Midbrain (tissue), 1 donor: ENCODE measurements at regions not wholly inside any gene's neighbourhood (a gene's known extent, or its start where the extent isn't known, plus 50 kb on each side); places are given as distances from the start of the nearest gene placed in this dataset.

Source experiments
- DNase-seq: peaks from one replicate; lab custom pipeline; 2025; lab: John Stamatoyannopoulos, UW

DNA sequence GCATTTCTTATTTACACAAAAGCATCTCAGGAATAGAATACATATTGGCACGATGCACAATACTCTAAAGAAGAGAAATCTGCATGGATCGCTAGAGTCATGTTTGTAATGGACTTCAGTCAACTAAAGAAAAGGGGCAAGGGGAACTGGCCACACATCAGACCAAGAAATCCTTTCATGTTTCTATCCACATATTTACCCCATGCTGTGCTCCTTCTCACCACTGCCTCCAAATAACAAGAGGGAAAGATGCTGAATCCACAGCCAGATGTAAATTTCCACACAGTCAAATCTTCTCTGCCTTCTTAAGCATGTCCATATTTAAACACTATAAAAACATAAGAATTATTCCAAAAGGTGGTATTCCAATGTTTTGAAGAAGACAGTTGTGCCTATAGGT is 67.6 kb downstream of the COX18 start:
- DNase-seq: no peak

DNA sequence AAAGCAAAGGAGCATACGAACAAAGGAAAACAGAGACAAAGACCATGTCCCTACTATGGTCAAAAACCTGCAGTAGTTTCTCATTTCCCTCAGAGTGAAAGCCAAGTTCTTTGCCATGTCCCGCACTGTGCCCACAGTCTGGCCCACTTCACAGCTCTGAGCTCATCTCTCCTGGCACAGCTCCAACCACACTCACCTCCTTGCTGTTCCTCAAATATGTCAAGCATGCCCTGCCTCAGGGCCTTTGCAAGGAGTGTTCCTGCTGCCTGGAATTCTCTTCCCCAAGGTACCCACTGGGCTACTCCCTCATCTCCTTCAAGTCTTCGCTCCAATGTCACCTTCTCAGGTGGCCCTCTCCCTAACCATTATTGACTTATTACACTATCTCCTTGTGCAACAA is 72.1 kb downstream of the COX18 start:
- no peak for DNase-seq

DNA sequence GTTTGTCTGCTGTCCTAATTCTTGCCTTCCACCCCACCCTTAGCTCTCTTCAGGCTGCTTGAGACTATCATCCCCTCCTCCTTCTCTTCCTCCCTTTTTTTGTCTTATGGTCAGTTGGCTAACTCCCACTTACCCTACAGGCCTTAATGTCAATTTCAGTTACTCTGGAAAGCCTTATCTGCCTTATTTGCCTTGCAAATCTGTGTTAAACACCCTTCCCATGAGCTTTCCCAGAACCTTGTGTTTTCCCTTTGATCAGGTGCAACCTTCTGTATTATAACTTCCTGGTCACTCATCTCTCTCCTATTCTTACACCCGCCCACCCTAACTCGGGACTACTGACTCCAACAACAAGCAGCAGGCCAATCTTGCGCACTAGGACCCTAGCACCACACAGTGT is 74.8 kb downstream of the COX18 start:
- no peak for DNase-seq

DNA sequence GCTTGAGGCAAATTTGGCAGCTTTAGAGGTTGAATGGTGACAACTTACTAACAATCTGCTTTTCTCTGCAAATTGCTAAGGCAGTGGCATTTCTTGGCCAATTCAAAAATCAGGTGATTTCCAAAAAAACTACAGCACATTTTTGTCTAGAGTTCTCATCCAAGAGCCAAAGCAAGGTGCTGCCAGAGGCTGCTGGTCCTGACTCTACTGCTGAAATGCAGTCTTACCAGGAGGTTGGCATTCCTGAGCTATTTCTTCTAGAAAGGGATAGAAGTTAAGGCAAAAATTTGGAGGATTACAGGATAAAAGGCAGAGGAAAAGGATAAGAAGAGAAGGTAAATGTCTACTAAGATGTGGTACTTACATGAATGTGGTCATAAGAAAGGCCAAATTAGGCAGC is 75.6 kb downstream of the COX18 start:
- DNase-seq: no peak

DNA sequence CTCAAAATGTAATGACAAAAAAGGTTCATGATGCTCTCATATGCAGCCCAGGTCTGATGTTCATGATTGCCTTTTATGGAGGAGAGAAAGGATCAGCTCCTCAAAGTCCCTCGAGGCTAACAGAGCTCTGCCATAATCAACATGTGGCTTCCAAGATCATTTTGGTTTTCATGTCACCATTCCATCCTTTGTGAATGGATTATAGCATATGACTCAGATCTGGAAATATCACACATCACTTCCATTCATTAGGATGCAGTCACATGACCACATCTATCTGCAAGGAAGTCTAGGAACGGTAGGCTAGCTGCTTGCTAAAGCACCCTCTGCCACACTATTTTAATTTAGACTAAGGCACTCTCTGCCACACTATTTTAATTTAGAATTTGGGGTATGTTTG is 77.6 kb downstream of the COX18 start:
- DNase-seq: no peak

DNA sequence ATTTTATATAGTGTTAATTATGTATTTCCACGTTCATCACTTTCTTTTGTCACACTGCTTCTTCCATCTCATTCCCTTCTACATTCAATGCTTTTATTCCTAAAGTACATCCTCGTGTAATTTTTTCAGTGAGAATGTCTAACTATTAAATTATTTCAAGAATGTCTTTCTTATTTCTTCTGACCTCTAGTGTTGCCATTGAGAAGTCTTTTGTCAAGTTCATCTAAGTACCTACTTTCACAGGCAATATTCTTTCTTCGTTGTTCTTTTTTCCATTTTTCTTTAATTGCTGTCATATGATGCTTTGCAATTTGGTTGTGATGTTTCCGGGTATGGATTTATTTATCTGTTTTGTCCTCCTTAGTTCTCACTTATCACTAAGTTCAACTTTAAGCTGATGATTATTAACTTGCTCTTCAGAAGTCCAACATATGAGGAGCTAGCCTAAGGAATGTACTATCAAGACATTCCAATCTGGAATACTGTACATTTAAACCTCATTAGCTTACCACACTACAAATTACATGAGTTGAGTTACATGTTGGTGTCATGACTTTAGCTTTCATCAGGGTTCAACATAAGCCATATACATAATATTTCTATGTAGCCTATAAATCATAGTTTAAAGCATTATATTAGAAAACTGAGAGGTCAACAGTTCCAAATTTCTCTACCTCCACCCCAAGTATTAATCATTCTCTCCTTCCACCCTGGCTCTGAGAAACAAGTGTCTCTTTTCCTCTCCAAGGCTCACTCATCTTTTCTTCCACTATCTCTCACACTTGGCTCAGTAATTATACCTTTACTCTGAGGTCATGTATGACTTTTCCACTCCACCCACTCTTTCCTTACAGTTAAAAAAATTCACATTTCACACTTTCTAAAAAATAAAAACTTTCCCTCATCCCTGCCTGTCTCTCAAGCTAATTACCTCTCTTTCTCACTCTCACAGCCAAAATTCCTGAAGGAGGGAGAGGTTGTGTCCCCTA is 81.5 kb downstream of the COX18 start:
- DNase-seq: no peak

DNA sequence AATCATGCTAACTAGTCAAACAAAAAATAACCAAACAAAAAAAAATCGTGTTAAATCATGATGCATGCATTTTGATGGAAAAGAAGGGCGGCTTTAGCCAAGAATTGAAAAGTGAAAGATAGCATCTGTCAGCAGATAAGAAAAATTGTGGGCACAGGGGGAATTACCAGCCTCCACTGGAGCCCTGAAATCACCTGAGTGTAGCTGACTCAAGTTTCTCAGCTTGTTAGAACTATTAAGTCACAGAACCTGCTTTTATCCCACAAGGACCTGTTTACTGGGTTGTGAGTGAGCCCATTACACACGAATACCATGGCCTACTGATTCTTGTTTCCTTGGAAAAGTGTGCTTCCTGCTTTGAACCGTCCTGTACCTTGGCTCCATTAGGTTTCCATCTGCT is 85.2 kb downstream of the COX18 start:
- DNase-seq: no peak

DNA sequence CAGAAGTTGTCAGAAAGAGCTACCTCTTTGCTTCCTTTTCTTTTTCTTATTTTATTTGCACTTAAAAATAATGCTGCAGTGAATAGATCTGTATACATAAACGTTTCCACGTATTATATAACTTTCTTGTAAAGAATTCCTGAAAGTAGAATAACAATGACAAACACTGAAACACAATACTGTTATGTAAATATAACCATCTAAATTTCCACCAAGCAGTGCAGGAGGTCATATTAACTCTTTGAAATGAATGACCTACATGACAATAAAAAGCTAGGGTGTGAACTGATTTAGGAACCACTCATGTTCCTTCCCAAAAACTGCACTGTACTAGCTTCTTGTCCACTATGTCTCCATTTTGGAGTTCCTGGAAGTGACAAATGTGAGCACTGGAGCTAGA is 85.8 kb downstream of the COX18 start:
- no peak for DNase-seq

DNA sequence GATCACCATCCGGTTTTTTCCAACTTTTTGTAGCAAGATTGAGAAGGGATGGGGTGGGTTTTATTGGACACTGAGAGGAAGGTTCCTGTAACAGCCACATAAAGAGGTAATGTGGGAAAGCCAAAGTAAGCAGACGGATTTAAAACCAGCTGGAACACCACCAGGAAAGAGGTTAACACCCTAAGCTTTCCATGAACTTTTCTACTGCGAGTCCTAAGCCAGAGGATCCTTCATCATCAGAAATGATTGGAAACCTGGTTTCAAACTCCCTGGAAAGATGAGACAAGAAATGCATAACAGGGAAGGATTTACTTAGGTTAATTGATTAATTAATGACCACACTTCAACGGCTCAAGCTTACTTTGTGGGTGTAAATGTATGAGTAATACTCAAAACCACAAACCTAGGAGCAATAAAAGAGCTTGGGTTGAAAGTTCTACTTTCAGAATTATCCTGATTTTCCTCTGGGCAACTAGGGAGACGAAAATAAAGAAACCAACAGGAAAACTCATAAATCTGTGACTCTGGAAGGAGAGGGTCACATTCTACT is 91.5 kb downstream of the COX18 start:
- no peak for DNase-seq

DNA sequence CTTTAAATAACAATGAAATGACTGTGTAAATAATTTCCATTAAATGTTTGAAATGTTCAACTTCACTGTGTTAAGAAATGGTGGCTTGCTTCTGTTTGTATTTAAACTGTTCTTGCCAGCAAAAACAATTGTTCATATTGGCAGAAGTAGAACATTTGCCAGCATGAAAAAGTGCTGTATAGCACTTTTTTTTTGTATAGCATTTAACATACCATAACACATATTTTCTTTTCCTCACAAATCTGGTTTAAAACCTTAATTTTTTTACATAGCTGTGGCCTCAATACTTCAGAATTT is 94.1 kb downstream of the COX18 start:
- no peak for DNase-seq

DNA sequence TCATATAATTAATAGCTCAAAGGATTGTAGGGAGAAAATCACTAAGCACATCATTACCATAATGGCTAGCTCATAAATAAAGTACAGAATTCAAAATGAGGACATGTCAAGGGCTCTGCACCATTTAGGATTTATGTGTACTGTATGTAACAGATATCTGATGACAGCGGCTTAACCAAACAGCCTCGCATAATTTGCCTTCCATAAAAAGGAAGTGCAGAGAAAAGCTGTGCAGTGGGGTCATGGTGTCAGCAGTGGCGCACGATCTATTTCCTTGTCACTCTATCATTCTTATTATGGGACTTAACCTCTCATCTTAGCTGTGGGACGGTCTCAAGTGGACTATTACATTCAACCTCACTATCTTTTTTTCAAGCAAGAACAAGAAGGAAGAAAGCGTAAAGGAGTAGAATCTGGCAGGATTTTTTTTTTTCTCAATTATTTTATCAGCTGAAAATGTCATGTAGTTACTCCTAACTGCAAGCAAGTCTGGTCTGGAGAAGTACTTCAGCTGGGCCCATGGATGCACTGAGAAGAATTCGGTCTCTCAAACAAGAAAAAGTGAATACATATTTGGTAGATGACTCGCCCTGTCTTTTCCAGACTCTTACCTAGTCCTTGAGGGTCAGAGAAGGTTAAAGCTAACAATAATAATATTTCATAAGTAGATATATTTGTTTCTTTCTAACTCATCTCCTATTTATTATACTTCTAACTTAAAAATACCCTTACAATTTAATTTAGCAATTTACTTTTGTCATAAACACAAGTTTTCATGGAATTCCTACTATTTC is 94.6 kb downstream of the COX18 start:
- DNase-seq: no peak

DNA sequence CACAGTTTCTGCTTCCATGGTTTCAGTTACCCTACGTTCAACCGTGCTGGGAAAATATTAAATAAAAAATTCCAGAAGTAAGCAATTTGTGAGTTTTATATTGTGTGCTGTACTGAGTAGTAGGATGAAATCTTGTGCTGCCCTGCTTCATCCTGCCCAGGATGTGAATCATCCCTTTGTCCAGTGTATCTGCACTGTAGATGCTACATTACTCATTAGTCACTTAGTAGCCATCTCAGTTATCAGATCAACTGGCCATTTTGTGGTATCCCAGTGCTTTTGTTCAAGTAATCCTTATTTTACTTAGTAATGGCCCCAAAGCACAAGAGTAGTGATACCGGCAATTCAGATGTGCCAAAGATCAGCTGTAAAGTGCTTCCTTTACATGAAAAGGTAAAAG is 97.9 kb downstream of the COX18 start:
- no peak for DNase-seq

DNA sequence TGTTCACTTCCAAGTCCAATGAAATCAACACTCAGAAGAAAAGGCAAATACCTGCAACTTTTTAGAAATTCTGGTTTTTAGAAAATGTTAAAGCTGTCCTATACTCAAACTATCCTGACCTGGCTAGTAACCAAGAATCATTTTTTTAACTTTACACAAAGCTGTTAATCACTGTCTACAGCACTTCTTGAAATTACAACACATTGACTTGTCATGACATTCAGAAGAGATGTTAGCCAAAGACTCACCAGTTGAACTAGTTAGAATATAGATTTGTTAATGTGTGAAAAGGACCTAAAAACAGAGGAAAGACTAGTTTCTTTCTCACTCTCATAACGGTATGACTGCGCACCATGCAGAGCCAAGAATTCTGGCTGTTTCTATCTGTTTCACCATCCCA is 98.8 kb downstream of the COX18 start:
- no peak for DNase-seq

DNA sequence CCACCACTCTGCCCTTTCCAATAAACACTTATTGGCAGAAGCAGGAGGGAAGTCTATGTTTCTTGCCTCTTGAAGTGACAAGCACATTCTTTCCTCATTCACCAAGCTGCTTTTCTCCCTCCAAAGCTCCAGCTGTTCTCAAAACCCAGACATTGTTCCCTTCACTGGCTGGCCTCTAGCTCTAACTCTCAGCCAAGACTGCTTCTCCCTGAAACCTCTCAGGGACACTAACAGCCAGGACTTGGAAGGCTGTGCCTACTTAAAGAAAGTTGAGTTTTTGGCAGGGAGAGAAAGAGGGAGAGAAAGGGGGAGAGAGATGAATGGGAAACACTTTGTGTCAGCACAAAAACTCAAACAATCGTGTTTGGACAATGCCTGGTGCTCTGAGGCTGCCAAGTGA is 99.5 kb downstream of the COX18 start:
- peak; percentile 49 for DNase-seq

DNA sequence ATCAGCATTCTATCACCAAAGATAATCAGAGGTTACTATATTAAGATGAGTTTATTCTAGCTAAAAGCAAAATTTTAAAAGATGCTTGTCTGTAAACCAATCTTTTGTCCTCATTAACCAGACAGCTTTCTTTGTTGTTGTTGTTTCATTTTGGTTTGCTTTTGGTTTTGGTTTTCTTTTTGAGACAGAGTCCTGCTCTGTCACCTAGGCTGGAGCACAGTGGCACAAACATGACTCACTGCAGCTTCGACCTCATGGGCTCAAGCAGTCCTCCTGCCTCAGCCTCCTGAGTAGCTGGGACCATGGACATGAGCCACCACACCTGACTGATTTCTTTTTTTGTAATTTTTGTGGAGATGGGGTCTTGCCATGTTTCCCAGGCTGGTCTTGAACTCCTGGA is 102.9 kb downstream of the COX18 start:
- DNase-seq: no peak

DNA sequence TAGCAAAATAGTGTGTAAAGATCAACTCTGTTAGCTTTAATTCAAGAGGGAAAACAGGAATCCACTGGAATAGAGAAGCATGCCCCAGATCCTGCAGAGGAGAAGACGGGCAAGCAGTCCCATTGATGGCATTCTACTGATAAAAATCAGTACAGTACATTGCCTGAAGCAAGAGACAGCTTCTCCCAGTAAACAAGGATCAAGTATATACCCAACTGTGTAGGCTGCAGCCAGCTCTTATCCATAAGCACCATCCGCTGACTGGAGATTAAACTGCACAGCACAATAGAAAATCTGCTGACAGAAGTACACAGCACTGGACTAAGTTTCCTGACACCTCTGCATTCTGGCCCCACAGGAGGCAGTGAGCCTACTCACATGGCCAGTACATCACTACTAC is 110.1 kb downstream of the COX18 start:
- DNase-seq: no peak

DNA sequence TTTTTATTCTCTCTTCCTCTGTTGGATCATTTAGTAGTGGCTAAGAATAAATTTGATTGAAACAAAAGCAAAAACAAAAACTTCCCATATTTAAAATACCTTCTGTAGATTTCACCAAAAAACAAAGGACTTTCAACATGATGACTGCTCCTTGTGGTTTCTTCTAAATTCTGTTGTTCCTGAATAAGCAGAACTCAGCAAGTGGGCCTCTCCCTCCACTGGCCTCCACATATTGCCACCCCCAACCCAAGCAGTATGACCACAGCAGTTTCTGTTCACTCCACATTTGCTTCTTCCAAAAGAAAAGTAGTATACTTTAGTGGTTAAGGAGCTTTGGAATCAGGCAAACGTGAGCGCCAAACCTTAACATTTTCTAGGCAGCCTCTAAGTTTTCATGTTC is 114.7 kb downstream of the COX18 start:
- no peak for DNase-seq

DNA sequence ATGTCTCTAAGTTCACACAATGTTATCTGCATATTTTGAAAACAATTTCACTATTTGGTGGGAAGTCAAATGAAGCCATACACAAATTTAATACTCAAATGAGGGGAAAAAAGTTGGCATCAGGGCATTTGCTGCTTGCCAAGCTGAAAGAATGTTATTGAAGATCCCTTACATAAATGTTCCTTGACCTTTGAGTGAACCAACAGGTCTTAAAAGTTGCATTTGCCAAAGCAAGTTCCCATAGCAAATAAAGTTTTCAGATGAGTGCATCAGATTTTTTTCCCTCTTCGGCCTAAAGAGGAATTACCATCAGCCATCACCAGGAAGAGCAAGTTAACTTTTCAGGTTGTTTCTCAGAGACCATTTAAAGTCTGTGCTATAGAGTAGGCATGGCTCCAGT is 115.9 kb downstream of the COX18 start:
- DNase-seq: no peak

DNA sequence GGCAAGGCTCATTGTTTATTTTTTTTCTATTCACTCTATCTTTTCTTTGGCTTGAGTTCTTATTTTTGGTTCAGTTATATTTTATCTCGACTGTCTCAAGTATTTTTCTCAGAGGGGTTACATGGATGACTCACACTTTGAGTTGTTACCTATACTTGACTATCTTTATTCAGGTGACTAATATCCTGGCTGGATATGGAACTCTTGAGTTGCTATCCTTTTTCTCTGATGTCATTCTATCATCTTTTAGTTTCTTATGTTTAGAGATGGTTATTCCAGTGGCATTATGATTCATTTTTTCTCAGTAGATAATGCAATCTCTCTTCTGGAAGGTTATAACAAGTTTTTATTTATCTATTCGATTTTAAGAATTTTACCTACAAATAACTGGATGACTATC is 117.9 kb downstream of the COX18 start:
- DNase-seq: no peak

DNA sequence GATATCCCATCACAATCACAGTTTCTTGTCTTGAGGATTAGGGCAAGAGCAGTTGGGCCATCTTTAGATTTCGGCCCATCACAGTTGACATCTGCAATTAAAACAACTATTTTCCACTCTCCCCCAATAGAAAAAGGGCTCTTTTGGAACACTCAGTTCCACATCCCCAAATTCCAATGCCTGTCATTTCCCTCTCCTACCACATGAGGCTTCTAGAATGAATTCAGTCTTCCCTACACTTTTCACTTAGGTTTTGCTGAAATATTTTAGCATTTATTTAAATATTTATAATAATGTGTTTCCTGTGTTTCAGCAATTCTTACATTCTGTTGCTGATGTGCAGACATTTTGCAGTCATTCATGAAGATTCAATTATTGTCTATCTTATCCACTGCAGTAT is 118.4 kb downstream of the COX18 start:
- DNase-seq: no peak

DNA sequence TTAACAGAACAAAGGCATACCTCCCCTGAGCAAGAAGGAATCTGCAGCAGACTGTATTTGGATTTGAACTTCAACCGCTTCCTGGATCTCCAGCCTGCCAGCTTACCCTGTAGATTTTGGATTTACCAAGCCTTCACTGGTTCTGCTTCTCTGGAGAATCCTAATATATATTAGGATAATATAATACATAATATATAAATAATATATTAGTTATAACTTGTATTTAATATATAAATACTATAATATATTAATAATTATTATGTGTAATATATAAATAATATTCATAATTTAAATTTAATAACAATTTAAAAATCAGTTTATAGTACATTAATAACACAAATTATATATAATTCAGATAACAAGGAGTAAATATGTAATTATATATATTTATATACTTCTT is 121.4 kb downstream of the COX18 start:
- DNase-seq: no peak

DNA sequence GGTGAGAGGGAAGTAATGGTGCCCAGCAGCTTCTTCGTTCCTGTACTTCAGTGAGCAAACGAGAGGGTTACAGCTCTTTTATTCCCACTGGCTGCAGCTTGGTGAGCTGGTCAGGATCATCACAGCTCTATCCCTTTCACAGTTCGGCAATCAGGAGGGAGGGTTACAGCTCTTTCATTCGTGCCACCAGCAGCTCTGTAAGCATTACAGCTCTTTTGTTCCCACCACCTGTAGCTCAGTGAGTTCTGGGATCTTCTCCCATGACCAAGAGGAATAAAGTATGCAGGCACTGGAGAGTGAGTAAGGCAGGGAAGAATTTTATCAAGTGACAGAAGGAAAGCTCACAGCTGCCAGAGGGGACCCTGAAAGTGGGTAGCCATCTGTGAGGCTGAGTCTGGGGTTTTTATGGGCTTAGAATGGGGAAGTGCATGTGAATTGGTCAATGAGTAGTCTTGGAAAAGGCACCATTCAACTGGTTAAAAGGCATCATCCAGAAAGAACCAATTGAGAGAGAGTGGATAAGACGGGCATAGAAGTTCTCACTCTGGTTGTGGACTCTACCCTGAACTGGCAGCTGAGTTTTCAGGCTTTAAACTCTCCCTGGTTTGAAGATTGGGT is 123.7 kb downstream of the COX18 start:
- DNase-seq: no peak

DNA sequence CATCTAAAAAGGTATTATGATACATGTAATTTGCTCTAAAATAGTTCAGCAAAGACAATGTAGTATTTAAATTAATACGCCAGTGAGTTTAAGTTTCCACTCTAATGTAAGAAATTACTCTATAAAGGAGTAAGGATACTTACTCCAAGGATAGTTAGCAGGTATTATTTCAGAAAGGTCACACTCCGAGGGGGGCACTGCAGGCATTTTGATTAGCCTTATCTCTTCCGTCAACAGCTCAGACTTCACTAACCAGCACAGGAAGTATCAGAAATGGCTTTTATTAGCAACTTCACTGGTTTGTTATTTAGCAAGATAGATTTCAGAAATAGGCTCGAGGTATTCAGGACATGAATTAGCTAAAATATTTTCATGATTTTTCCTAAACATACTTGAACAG is 127.0 kb downstream of the COX18 start:
- no peak for DNase-seq
